A204.1 (cell line): ENCODE measurements at regions not wholly inside any gene's neighbourhood (a gene's known extent, or its start where the extent isn't known, plus 50 kb on each side); places are given as distances from the start of the nearest gene placed in this dataset.
"Not testable (repeated sequence)": the region's sequence is repeated elsewhere in the genome, so short reads cannot be mapped to it uniquely, and the experiment has no call there.

Experiments used
- FAIRE-seq: peaks from 2 replicates; lab custom pipeline; 2012; peaks lifted over from hg19 to GRCh38; lab: Jason Lieb, UNC

DNA sequence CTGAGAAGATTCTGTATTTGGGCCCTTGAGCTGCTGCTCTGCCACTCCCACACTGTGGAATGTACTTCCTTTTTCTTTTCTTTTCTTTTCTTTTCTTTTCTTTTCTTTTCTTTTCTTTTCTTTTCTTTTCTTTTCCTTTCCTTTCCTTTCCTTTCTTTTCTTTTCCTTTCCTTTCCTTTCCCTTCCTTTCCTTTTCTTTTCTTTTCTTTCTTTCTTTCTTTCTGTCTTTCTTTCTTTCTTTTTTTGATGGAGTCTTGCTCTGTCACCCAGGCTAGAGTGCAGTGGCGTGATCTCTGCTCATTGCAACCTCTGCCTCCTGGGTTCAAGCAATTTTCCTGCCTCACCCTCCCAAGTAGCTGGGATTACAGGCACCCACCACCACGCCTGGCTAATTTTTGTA is 89.8 kb downstream of the DNAAF6 start:
- not testable (repeated sequence) for FAIRE-seq

DNA sequence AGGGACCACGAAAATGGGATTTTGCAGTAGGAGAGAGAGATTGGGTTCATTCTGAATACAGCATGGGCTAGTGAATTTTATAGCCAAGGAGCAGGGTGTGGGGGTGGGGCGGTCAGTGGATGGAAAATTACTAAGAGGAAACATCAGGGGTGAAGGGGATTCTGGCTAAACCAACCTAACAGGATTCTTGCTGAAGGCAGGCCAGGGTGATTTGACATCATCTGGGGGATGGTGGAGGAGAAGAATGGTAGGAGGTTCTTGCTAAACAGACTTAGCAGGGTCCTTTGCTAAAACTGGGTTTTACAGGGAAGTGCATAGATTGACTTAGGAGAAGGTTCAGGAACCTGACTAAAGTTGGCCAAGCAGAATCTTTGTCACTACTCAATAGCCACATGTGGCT is 91.9 kb downstream of the DNAAF6 start:
- no peak for FAIRE-seq

DNA sequence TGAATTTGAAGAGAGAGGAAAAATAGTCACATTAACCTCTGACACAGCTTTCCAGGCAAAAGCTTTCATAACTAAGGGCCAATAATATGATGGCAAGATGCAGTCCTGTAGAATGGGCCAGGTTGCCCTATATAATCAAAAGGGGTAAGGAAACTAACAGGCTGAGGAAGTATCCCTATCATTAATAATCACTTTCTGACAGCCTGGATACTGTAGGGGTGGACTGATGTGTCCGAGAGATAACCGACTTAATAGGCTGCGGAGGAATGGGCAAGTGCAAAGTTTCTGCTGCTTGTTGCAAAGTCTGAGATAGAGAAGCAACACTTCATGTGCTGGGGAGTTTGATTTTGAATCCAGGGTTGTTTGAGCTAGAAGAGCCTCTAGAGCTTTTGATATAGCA is 94.8 kb downstream of the DNAAF6 start:
- FAIRE-seq = no peak

DNA sequence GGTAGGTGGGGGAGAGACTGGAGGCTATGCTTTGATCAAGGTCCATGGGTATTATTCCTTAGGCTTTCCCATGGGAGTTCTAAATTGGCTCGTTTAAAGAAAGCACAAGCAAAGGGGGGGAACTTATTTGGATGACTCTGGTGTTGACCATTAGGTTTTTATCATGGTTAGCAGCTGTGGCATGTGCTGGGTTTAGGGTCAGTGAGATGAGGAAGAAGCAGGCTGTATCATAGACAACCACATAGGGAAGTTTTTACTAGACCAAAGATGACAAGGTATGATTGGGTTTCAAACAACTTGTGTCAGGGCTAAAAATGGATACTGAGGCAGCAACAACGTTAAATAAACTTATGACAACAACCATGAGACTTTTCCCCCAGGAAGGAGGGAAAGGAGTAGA is 97.7 kb downstream of the DNAAF6 start:
- no peak for FAIRE-seq

DNA sequence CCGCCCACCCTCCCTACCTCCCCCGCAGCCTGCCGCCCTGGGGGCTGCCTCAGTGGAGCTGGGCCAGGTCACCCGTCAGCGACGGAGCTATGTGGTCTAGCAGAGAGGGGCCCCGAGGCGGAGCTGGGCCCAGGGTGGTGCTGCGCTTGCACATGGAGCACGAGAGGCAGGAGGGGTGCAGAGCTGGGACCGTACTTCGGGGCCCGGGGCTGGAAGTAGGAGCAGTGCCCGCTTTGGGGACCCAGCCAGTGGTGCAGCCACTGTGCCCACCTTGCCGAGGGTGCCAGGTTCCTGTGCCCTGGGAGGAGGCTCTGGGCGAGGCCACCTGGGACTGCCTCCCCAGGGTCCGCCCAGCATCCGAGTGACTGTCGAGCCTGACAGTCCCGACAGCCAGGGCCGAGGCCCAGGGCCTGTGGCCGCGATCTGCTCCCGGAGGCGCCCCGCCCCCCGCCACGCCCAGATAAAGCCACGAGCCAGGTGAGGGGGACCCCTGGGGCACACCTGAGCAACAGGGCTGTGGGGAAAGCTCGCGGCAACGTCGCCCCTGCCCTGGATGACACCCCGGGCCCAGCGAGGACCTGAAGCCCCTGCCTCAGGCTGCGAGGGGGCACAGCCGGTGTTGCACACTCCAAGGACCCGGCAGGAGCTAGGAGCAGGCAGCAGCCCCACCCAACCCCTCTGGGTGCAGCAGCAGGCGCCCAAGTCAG is 117.5 kb downstream of the DNAAF6 start:
- no peak for FAIRE-seq

DNA sequence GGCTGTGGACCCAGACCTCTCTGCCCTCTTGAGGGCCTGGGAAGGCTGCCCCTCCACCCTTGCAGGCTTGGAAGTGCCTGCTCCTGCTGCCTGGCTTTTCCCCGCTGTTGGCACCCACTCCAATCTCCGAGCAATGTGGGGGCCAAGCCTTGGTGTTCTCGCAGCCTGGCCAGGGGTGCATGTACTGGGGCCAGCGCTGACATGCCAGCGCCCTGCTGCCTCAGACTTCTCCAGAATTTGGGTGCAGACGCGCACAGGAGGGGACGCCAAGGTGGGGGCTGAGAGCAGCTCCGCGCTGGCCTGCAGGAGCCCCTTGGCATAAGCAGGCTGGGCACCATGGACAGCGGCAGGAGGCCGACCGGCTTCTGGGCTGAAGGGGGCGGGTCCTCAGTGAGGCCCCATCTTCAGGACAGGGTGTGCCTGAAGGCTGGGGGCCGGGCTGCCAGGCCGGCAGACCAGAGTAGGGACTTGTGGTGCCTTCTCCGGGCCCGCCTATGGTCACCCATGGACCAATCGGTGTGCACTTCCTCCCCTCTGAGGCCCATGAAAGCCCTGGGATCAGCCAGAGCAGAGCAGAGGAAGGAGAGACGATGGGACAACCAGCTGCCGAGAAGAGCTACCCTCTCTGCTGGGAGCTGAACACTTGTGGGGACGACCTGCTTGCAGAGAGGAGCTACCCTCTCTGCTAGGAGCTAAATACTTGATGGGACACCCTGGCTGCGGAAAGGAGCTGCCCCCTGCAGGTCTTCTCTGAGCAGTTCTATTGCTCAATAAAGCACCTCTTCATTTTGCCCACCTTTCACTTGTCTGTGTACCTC is 118.3 kb downstream of the DNAAF6 start:
- FAIRE-seq = no peak

DNA sequence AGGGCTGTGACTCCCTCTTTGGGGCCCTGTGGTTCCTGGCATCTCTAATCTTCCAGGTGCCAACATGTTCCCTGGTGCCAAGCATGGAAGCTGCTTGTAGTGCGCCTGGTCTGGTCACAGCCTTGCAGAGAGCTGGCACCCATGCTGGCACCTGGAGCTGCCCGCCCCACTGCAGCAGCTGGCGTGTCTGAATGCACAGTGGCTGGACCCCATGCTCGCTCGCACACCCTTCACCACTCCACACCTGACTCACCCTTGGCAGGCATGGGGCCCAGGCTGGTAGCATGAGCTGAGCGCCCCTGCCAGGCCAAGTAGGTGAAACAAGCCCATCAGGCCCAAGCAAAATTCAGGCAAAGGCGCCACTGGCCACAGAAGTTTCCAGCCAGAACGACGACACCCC is 119.1 kb downstream of the DNAAF6 start:
- no peak for FAIRE-seq

DNA sequence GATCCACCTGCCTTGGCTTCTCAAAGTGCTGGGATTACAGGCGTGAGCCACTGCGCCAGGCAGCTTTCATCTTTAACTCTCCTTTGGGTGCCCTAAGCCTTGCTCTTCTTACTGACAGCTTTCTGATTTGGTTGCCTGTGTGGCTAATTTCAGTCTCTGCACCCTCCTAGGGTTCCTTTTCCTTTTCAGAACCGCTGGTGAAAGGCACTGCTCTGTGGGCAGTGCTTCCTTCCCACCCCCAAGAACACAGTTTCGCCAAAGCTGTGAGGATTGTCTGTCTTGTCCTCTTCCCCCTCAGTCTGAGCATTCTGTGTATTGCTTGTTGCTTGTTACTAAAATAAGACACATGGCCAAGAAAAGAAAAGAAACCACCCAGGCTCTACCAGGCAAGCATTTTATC is 101.4 kb upstream of the FRMPD3 start:
- FAIRE-seq = no peak

DNA sequence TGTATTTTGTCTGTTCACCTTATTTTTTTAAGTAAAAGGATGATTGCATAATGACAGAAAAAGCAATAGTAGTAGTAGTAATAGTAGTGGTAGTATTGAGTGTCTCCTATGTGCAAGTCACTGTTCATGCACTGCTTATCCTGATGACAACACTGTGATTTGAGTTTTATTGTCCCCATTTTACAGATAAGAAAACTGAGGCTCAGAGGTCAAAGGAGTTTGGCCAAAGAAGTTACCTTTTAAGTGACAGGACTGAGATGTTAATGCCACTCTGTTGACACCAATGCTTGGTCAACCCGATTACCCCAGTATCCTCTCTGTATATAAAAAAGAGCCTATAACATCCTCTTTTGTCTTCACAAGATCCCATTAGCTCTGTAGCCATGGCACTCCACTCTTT is 100.5 kb upstream of the FRMPD3 start:
- FAIRE-seq = no peak

DNA sequence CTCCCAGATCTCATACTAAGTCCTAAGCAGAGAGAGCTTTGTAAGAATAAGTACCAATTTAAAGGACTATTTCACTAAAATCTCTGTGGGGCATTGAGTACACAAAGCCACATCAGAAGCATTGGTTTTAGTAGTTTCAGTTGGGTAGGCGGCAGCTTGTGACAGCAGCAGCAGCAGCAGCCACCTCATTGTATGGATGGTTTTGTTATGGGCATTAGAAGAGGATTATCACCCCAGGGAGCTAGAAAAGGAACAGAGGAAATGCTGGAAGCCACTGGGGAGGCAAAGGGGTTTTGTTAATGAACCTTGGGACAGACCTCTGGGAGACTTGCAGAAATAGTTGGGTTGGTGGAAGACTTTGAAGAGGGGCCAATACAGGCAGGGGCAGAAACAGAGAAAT is 93.9 kb upstream of the FRMPD3 start:
- FAIRE-seq = no peak

DNA sequence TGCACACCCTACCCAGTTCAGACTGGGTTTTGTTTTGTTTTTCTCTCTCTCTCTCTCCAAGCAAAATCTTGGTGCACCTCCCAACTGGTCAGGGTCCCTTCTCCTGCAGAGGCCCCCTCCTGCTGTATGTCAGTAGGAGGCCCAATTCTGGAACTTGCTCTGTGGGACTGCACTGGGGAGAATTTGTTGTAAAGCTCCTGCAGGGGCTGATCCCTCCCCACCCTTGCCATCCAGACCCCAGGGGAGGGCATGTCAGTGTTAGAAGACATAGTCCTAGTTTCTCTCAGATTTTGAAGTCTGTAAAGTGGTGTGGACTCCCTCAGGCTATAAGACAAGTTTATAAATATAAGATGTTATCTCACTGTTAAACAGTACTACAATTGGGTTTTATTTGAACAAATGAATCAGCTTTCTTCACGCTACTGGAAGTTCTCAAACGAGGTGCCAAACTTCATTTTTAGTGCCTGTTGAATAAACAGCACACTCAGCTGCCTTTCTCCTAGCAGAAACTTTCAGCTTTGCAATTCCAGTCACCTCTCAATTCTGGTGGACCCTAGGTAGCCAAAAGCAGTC is 88.6 kb upstream of the FRMPD3 start:
- FAIRE-seq = no peak

DNA sequence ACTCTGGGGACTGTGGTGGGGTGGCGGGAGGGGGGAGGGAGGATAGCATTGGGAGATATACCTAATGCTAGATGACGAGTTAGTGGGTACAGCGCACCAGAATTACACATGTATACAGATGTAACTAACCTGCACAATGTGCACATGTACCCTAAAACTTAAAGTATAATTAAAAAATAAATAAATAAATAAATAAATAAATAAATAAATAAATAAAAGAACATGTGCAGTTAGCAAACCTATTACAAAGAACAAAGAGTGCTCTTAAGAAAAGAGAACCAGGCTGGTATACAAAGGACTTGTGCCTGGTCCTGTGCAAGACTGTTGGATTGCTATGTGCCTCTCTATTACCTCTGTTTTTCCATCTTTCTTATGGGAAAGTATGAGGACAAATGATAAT is 79.3 kb upstream of the FRMPD3 start:
- FAIRE-seq = not testable (repeated sequence)

DNA sequence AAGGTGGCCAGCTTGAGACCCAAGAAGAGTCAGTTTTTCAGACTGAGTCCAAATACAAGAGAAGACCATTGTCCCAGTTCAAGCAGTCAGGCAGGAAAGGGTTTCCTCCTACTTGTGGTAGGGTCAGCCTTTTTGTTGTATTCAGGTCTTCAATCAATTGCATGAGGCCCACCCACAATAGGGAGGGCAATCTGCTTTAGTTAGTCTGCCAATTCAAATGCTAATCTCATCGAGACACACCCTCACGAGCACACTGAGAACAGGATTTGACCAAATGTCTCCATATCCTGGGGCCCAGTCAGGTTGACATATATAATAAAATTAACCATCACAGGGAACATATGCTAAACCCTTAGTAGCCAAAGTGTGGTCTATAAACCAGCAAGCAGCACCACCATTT is 75.3 kb upstream of the FRMPD3 start:
- no peak for FAIRE-seq

DNA sequence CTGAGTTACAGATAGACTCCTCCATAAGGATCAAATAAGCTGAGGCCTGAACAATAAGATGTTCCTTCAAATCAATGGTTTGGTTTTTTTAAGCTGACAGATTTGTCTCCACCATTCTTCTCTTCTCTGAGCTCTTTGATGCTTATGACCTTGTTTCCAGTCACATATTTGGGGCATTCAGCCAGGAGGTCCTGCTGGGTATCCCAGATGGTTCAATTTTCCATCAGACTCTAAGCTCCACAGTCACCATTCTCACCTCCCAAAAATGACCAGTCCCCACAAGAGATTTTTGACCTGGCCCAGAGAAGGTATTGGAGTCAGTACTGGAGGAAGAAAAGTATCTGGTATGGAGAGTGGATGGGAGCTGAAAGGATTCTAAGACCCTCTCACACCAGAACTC is 74.6 kb upstream of the FRMPD3 start:
- no peak for FAIRE-seq

DNA sequence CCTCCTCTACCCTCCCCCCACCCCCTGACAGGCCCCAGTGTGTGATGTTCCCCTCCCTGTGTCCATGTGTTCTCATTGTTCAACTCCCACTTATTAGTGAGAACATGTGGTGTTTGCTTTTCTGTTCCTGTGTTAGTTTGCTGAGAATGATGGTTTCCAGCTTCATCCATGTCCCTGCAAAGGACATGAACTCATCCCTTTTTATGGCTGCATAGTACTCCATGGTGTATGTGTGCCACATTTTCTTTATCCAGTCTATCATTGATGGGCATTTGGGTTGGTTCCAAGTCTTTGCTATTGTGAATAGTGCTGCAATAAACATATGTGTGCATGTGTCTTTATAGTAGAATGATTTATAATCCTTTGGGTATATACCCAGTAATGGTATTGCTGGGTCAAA is 73.3 kb upstream of the FRMPD3 start:
- FAIRE-seq = not testable (repeated sequence)

DNA sequence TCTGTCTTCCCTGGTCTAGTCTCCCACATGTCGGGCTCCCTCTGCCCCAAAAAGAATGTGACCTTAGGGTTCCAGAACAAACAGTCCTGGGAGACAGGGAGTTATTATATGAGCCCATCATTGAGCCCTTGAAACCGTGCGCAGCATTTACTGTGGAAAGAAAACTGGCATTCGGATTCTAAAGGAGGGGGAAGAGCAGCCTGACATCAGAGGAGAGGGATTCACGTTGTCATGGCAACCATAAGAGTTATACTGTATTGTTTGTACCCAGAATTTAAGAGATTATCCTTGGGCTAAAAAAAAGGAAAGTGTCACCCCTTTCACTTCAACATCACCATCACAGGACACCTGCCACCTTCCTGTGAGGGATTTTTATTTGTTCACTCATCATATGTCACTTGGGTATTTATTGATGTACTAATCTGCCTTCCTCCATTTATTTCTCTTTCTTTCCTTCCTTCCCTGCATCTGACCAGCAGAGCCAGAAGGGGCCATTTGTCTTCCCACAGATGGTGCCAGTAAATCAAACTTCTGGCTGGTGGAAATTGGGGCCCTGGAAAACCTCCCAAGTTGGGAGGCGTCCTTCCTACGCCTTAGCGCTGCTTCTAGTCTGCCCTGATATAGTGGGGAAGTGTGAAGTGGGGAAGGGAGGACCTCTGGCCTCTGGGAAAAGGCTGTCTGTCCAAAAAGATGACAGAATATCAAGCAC is 64.9 kb upstream of the FRMPD3 start:
- FAIRE-seq = no peak

DNA sequence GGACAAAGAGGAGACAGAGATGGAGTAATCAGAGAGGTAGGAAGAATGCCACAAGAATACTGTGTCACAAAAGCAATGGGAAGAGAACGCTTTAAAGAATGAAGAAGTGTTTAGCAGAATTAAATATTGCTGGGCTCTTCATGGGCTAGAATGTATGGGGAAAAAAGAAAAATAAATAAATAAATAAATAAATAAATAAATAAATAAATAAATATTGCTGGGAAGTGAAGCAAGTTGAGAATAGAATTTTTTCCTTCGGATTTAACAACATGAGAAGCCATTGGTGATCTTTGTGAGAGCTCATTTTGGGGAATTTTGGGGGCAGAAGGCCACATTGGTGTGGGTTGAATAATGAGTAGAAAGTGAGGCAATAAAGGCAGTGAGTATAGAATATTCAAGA is 59.7 kb upstream of the FRMPD3 start:
- no peak for FAIRE-seq

DNA sequence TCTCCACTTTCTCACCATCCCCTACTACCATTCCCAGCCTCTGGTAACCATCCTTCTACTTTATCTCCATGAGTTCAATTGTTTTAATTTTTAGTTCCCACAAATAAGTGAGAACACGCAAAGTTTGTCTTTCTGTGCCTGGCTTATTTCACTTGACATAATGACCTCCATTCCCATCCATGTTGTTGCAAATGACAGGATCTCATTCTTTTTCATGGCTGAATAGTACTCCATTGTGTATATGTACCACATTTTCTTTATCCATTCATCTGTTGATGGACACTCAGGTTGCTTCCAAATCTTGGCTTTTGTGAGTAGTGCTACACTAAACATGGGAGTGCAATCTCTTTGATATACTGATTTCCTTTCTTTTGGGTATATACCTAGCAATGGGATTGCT is 55.8 kb upstream of the FRMPD3 start:
- FAIRE-seq = not testable (repeated sequence)

DNA sequence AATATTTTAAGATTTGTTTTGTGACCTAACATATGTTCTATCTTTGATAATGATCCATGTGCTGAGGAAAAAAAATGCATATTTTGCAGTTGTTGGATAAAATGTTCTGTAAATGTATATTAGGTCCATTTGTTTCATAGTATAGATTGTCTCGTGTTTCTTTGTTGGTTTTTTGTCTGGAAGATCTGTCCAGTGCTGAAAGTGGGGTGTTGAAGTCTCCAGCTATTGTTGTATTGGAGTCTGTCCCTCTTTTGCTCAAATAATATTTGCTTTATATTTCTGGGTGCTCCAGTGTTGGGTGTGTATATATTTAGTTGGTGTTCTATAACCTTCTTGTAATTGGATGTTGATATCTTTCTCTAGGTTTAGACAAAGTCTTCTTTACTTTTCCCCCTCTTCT is 53.2 kb upstream of the FRMPD3 start:
- peak; percentile 32 for FAIRE-seq

DNA sequence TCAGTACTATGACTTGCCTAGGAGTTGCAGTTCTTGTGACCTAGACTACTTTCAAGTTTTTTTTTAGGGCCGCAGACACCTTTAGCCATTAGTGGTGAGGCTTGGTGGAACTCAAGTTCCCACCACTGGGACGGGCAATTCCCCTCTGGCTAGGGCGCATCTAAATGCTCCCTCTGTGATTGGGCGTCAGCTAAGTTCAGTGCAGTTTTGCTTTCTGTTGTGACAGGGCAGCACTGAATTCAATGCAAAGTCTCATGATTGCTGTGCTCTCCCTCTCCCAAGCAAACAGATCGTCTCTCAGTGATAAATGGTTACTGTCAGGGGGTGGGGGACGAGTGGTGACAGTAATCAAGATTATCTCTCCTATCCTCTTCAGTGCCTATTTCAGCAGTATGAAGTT is 52.7 kb upstream of the FRMPD3 start:
- no peak for FAIRE-seq

DNA sequence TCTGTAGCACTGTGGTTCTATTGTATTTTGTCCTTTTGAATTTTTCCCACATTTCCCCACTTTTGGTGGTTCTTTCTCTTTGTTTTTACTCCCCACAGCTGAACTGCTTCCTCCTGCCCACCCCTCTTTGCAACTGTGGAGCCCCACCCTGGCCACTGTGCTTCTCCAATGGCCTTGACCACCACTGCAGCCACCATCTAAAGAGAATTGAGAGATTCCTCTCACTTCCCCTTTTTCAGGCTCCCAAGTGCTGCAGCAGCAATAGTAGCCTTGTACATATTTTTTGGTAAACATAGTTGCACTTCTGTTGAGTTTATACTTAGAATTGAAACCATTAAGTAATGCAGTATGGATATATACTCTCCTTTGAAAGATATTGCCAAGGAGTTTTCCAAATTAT is 51.3 kb upstream of the FRMPD3 start:
- no peak for FAIRE-seq
